NCI-H82 (cell line): ENCODE measurements at regions not wholly inside any gene's neighbourhood (a gene's known extent, or its start where the extent isn't known, plus 50 kb on each side); places are given as distances from the start of the nearest gene placed in this dataset.

Source experiments
- DNase-seq: peaks from one replicate; lab custom pipeline; 2025; lab: John Stamatoyannopoulos, UW

DNA sequence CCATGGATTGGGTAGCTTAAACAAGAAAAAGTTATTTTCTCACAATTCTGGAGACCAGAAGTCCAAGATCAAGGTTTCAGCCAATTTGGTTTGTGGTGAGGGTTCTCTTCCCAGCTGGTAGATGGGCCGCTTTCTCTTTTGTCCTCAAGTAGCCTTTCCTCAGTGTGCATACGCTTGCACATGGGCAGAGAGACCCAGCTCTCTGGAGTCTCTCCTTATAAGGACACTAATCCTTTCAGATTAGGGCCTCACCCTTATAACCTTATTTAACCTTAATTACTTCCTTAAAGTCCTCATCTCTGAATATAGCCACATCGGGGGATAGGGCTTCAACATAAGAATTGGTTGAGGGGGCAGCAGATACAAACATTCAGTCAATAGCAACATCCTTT lies 68.4 kb upstream of the NLK start:
- peak; percentile 97 for DNase-seq

GRCh38 chr17:27974531-27975145 lies 67.8 kb upstream of the NLK start:
- DNase-seq, result peak; percentile 56

DNA sequence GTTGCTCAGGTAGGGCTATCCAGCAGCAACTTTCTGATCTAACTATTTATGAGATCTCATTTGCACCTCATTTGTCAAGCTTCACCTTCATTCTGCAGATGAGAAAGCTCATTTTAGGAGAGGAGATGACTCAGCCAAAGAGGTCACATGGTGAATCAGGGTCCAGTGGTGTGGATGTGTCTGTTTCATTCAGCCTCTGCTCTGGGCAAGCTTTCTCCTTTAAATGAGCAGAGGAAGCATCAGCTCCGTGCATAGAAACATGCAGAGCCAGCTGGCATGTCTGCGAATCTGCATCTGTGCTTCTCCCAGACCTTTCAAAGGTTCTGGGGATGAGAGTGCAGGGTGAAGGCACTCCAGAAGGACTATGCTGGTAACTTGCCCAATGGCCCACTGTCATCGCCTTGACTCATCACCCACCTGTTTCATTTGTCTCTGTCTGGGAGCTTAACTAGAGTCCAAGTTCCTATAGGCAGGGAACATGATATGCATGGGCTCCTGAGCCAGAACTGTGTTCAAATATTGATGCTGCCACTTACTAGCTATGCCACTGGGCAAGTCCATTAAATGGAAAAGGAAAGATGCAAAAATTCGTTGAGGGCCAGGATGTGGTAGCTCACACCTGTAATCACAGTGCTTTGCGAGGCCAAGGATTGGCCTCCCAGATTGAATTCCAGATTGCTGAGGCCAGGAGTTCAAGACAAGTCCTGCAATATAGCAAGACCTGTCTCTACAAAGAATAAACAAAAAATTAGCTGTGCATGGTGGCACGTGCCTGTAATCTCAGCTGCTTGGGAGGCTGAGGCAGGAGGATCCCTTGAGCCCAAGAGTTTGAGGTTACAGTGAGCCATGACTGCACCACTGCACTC lies 67.1 kb upstream of the NLK start:
- DNase-seq, result peak; percentile 74

DNA sequence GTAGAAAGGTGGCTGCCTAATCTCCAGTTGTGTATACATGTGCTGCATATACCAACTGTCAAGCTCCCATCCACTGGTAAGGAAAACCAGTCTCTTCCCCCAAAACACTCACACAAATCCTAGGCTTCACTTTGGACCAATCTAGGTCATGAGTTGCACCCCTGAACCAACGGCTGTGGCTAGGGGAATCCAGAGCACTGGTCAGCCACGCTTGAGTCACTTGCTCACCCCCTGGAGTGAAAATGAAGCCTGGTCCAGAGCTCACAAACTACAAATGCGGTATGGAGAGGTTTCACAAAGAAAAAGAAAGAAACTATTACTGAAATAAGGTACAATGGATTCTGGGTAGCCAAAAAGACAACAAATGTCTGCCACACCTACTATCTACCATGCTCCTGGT lies 66.1 kb upstream of the NLK start:
- DNase-seq, result no peak

DNA sequence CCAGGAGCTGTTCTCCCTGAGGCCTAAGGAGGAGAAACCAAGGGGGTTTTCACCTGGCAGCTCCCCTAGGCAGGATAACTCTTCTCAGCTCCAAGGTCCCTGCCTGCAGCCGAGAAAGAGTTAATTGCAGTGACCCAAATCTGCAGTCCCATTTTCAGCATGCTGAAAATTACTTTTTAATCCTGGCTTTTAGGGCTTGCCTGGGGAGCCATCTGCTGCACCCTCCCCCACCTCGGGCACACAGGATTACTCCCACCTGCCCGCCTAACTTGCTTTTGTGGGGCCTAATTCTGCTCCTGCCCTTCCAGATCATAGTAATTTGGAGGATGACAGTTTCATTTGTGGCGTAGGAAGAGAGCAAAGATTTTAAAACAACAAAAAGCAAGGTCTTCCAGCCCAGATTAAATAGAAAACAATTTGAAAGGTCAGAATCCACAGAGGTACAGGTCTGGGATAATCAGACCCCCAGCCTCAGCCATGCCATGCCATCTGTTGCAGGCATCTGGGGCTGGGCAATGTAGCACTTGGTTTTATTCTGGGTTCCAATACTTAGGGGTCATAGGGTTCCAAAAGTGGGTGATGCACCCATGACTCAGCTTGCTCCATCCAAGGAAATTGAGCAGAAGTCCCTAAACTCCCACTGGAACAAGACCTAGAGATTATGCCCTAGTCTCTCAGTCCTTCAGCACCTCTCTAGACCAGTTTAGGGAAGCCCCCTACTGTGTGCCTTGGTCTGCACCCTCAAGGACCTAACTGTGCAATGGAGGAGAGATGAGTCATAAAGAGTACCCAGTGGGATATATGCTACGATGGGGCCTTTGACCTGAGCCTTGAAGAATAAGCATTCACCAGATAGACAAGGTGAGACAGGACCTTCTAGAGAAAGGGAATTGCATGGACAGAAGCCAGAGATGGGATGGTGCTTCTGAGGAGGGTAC lies 64.5 kb upstream of the NLK start:
- DNase-seq, result peak; percentile 98

- DNase-seq, result no peak
These were observed 63.7 kb upstream of the NLK start for GRCh38 chr17:27978689-27979175.

GRCh38 chr17:27980043-27980442 lies 62.4 kb upstream of the NLK start:
- no peak for DNase-seq

DNA sequence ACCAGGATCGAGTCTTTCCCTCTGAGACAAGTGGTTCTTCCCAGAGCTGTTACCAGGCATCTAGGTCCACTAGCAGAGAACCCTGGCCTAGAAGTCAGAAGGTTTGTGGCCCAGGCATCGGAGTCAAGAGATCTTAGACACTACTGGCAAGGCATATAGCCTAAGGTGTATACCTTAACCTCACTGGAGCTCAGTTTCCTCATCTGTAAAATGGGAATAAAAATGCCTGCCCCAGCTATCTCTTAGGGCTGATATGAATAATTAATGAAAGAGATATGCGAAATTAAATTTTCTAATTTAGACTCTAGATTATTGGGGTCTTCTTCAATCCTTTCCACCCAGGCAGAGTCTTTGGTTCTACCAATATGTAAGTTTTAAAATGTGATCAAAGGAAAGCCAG lies 60.5 kb upstream of the NLK start:
- no peak for DNase-seq

DNA sequence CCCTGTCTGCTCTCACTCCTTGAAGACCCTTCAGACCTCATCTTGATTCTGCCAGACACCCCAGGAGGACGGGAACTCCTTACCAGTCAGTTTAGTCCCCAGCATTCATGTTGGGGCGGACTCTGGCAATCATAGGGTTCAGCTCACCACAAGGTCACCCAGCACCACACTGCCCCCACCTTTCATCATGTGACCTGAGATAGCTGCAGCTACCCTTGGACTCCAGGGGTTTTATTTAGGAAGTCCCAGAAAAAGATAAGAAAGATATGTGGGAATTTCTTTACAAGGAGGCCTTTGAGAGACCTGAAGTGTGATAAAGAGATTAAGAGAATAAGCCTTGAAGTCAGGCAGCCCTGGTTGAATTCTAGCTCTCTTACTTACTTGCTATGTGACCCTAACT lies 59.8 kb upstream of the NLK start:
- peak; percentile 33 for DNase-seq

GRCh38 chr17:27983853-27984252 lies 58.6 kb upstream of the NLK start:
- no peak for DNase-seq

DNA sequence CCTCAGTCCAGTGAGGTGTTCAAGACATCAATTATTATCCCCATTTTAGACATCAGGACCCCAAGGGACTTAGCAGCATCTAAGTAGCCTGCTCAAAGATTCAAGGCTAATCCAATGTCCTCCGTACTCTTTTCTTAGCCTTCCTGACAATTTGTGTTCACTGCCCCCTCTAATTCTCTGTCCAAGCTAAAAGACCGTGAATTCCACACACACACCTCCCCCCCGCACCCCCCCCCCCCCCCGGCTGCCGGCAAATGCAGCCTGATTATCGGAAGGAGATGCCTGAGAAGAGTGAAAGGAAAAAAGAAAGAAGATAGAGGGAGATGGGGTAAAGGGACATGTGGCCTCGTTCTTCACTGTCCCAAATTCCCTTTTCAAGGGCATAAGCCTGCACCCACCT lies 58.1 kb upstream of the NLK start:
- DNase-seq, result peak; percentile 72

DNA sequence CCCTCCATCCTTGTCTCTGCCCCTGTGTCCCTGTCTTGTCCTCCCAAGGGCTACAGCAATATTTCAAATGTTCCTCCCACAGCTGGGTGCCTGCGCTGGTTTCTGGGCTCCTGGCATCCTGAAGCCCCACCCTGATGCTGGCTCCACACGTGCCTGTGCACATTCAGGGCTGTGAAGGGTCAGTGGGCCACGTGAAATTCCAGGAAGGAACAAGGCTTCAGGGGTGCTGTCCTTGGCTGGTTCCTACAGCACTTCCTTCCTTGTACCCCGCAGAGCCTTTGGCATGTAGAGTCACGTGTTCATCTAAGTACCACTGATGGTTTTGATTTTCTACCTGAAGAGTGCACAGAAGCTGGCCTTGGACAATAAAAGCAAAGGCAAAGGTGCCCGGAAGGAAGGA lies 57.7 kb upstream of the NLK start:
- DNase-seq, result peak; percentile 59

DNA sequence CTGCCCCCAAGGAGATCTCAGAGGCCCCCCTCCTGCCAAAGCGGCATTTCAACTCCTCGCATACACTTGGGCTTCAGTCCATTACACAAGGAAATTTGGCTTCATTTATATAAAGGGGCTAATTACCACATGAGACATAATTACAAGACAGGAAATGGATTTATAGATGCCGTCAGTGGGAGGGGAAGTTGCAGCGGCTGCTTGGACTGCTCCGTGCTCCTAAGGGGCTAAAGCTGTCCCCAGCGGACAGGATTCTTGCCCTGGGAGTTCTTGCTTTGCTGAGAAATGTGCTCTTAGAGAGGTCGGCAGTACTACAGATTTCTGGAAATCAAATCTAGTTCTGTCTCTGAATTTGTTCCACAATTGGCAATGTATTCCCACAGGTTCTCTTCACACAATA lies 57.2 kb upstream of the NLK start:
- DNase-seq, result peak; percentile 63

DNA sequence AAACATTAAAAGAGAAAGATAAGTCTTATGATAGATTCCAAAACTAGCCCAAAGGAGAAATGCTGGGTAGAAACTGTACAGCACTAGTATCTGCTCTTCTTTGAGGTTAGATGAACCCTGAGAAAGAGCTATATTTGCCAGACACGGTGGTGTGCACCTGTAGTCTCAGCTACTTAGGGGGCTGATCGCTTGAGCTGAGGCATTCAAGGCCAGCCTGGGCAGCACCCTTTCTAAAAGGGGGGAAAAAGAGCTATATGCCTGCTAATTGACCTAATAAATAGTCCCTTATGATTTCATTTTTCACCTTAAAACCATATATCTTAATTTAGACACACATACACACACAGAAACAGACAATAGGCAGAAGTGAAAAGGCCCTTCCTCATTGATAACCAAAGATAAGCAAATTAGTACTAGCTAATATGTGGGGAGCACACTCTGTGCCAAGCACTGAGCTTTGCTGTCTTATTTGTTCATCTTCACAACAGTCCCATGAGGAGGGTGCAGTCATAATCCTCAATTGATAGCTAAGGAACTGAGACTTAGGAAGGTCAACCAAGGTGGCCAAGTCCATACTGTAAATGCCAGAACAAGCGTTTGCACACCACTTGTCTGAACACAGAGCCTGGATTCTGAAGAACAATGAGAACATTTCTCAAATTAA lies 56.6 kb upstream of the NLK start:
- peak; percentile 82 for DNase-seq

DNA sequence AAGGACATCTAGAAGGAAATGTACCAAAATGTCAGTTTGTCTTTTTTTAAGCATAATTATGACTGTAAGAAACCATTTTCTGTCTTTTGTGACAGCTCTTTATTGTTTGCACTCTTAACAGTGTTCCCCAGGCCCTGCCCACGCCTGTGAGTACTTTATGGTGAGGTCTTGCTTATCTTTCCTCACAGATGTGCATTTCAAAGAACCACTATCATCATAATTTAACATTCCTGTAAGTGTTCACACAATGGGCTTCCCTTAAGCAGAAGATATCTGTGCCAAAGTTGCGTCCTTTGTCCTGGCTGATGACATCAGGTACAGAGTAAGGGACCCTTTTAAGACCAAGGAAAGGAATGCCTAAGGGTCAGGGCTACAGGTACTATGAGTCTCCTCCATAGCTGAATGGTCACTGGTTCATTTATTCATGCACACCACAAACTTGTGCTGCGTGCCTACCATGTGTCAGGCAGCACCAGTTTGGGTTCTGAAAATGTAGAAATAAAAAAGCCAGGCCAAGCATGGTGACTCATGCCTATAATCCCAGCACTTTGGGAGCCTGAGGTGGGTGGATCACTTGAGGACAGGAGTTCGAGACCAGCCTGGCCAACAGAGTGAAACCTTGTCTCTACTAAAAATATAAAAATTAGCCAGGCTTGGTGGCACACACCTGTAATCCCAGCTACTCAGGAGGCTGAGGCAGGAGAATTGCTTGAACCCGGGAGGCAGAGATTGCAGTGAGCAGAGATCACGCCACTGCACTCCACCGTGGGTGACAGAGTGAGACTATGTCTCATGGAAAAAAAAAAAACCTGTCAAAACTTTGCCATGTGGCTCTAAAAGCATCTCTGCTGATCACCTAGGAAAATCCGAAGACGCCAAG lies 55.4 kb upstream of the NLK start:
- DNase-seq, result no peak

GRCh38 chr17:27989046-27989445 lies 53.4 kb upstream of the NLK start:
- no peak for DNase-seq

GRCh38 chr17:27990100-27990499 lies 52.4 kb upstream of the NLK start:
- no peak for DNase-seq

DNA sequence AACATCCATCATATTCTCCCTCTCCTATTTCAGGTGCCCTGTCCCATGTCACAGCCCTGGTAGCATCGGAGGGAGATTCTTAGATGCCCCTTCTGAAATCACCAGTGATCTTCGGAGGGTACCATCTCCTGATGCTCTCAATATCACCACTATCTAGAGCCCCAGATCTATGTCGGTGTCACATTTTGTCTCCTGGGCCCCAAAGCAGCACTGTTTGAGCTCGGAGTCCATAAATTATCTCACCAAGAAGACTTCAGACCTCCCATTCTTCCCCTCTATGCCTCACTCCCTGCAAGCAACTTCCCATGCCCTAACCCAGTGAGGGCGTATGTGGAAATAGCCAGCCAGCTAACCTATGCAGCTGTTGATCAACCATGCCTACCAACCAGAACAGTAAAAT lies 51.5 kb upstream of the NLK start:
- DNase-seq, result no peak

DNA sequence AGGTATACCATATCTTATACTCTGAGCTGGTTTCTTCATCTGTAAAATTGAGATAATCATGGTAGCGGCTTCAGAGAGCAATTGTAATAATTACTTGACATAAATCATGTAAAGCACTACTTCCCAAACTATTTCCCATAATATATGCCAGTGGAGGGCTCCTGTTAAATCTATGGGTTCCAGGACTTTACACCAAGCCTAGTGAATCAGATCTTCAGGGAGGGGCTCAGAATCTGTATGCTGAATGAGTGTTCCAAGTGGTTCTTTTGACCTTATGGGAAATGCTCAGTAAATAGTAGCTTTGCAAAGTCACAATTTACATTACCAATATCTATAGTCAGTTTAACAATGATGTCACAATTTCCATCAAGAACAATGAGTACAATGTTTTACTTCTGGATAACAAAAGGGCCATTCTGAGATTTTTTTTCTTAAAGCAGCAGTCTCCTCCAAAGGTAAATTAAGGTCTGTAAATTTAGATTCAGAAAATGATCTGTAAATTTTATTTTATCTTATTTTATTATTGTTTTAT lies 50.9 kb upstream of the NLK start:
- no peak for DNase-seq
